Astrocyte of the spinal cord (primary cell): ENCODE measurements at regions not wholly inside any gene's neighbourhood (a gene's known extent, or its start where the extent isn't known, plus 50 kb on each side); places are given as distances from the start of the nearest gene placed in this dataset.

Source experiments
- DNase-seq: peaks from one replicate; pipeline ENCODE4 v3.0.0; 2011; ENCODE audit warnings: low read depth, low spot score
- H3K4me3 ChIP-seq: 2 replicates; pipeline ENCODE4 v1.5.1; 2011; ENCODE audit warnings: low read depth, mild to moderate bottlenecking, low read length, moderate library complexity
- in situ Hi-C: cut with HindIII; loops from 2 replicates; pipeline ENCODE4 v1.10.0; 2017; ENCODE audit warnings: low sequenced_read_pairs
- TF ChIP-seq, protein P1 (sequence below): IDR thresholded peaks from 2 replicates; pipeline ENCODE4 v1.5.1; 2012; ENCODE audit warnings: low read depth, mild to moderate bottlenecking, low read length, inconsistent platforms

DNA sequence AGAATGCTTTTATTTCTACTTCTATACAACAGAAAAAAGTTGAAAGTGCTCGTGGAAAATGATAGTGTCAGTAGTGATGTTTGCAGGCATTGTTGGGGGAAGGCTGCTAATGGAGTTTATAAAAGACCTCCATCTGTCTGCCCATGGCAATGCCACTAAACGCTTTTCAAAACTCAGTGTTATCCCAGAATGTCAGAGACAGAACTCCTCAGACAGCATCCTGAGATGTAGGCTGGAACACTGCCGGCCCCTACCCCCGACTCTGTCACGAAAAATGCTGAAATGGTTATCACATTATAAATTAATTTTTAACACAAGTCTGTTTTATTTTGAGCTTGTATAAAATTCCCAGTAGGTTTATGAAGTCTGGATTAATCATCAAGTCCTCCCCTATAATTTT is 128.9 kb downstream of the HS3ST1 start:
- in situ Hi-C loops = no loop called here
- DNase-seq = no peak
- no peak overlapping the region for H3K4me3 ChIP-seq
- TF ChIP-seq, protein P1, sequence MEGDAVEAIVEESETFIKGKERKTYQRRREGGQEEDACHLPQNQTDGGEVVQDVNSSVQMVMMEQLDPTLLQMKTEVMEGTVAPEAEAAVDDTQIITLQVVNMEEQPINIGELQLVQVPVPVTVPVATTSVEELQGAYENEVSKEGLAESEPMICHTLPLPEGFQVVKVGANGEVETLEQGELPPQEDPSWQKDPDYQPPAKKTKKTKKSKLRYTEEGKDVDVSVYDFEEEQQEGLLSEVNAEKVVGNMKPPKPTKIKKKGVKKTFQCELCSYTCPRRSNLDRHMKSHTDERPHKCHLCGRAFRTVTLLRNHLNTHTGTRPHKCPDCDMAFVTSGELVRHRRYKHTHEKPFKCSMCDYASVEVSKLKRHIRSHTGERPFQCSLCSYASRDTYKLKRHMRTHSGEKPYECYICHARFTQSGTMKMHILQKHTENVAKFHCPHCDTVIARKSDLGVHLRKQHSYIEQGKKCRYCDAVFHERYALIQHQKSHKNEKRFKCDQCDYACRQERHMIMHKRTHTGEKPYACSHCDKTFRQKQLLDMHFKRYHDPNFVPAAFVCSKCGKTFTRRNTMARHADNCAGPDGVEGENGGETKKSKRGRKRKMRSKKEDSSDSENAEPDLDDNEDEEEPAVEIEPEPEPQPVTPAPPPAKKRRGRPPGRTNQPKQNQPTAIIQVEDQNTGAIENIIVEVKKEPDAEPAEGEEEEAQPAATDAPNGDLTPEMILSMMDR = no peak

DNA sequence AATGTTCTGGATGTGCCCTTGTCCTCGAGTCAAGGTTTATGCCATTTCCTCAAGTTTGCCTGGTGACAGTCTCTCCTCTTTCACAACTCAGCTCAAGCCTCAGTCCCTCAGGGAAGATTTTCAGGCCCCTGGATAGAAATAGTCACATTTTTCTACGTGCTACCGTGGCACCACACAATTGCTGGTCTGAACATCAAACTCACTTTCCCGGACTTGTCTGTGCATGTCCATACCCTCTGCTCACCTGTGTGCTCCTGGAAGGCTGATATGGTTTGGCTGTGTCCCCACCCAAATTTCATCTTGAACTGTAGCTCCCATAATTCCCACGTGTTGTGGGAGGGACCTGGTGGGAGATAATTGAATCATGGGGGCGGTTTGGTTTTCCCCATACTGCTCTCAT is 129.7 kb downstream of the HS3ST1 start:
- TF ChIP-seq, protein P1 = no peak
- in situ Hi-C loops = no loop called here
- no peak overlapping the region for H3K4me3 ChIP-seq
- DNase-seq = no peak

DNA sequence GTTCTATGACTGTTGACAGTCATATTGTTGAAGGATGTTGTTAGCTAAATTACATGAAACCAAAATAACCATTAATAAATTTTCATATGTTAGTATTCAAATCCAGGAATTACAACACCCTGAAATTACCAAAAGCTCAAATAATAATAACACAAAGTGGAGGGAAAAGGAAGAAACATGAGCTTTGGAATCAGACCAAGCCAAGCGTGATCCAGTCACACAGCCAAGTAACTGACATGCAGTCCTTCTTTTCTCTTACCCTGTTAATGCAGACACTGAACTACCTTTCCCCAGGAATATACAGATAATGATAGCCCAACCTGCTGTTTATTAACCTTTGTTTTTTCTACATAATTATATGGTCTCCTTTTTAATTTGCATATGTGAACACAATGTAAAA is 130.2 kb downstream of the HS3ST1 start:
- H3K4me3 ChIP-seq = no peak overlapping the region
- DNase-seq = no peak
- TF ChIP-seq, protein P1 = no peak
- in situ Hi-C loops = no loop called here

DNA sequence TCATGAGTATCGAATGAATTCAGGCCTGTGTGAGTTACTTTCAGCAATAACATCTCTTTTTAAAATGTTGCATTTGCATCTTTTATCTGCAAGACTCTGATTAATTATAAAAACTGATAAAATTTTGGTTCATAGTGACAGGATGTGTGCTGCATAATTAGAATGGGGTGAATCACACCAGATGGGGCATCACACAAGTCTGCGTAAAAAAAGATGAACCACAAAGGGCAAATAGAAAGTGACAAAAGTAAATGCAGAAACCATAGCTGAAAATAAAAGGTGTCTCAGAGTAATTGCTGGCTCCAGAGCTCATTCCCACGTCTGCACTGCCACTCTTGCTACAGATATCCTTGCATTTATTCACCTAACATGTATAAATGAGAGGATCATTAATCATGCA is 131.1 kb downstream of the HS3ST1 start:
- TF ChIP-seq, protein P1 = no peak
- H3K4me3 ChIP-seq = no peak overlapping the region
- DNase-seq = no peak
- in situ Hi-C loops = no loop called here

DNA sequence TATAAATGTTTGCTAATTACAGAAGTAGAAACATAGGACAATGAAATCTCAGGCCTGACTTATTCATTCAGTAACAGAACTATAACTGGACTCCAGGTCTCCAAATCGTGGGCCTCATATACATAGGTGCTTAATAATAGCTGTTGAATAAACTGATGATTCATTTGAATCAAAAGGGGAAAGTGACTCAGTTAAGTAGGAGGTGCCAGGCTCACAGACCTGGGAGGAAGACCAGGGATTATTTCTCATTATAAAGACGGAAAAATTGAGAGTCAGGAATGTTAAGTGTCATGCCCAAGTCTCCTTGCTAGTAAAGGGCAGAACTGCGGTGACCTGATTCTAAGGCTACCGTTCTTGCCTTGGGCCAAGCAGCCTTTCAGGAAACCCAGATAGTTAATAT is 131.5 kb downstream of the HS3ST1 start:
- H3K4me3 ChIP-seq = no peak overlapping the region
- in situ Hi-C loops = no loop called here
- peak; percentile 33 for DNase-seq
- TF ChIP-seq, protein P1 = no peak

DNA sequence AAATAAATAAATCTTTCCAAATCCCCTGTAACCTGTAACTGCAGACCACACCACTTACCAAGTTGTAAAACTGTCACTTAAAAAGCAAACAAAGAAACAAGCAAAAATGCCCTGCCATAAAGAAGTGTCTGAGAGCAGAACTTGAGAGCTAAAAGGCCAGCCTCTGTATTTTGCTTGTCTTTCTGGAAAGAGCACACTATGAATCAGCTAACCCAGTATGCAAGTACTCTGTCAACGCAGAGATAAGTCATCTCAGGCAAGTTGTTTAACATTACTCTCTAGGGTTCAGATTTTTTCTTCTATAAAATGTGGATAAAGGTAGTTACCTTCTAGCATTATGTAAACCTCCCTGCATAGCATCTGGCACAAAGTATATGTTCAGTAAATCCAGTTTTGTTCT is 134.8 kb downstream of the HS3ST1 start:
- H3K4me3 ChIP-seq = no peak overlapping the region
- peak; percentile 19 for DNase-seq
- TF ChIP-seq, protein P1 = no peak
- in situ Hi-C loops = no loop called here

DNA sequence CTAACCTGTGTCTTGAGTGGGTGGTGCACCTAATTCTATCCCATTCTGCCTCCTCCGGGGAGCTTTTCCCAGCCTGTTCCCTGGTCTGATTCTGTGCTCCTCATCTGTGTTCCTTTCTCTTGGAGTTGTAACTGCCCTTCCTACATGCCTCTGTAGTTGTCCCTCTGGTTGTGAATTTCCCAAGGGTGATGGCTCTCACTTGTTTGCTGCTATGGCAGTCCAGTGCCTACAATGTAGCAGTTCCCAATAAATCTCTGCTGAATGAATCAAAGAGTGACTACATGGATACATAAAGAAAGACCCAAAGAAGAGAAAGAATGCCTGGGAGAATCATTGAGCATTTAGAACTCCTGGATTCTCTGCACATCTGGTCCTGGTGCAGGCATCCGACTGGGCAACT is 141.6 kb downstream of the HS3ST1 start:
- in situ Hi-C loops = no loop called here
- TF ChIP-seq, protein P1 = no peak
- DNase-seq = no peak
- no peak overlapping the region for H3K4me3 ChIP-seq
